ENCODE measurements at regions not wholly inside any gene's neighbourhood (a gene's known extent, or its start where the extent isn't known, plus 50 kb on each side); places are given as distances from the start of the nearest gene placed in this dataset.

DNA sequence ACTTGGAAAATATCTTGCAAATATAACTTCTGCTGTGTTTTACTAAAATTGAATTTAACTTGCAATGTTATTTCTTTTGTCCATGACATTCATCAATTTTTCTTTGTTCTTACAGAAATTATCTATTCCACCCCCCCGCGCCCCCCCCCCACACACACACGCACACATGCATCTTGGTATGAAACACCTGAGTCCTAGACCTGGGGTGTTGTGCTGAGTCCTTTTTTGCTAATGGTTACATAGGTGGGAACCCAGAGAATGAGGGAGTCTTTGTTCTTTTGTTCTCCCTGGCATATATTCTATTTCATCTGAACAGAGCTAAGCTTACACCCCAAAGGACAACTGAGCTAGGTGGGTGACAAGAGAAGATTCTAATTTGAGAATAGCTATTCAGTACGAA lies 308.9 kb downstream of the CWC27 start:
- H3K4me3 ChIP-seq (ENCODE audit: low read depth, low read length) = no peak overlapping the region
- in situ Hi-C loops (cut with HindIII; ENCODE audit: low sequenced_read_pairs) = no loop called here
- TF ChIP-seq, protein P1, sequence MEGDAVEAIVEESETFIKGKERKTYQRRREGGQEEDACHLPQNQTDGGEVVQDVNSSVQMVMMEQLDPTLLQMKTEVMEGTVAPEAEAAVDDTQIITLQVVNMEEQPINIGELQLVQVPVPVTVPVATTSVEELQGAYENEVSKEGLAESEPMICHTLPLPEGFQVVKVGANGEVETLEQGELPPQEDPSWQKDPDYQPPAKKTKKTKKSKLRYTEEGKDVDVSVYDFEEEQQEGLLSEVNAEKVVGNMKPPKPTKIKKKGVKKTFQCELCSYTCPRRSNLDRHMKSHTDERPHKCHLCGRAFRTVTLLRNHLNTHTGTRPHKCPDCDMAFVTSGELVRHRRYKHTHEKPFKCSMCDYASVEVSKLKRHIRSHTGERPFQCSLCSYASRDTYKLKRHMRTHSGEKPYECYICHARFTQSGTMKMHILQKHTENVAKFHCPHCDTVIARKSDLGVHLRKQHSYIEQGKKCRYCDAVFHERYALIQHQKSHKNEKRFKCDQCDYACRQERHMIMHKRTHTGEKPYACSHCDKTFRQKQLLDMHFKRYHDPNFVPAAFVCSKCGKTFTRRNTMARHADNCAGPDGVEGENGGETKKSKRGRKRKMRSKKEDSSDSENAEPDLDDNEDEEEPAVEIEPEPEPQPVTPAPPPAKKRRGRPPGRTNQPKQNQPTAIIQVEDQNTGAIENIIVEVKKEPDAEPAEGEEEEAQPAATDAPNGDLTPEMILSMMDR (IDR thresholded peaks at IDR 0.05; ENCODE audit: low read depth, low read length) = no peak
- no peak for DNase-seq (ENCODE audit: low read depth, low spot score)

DNA sequence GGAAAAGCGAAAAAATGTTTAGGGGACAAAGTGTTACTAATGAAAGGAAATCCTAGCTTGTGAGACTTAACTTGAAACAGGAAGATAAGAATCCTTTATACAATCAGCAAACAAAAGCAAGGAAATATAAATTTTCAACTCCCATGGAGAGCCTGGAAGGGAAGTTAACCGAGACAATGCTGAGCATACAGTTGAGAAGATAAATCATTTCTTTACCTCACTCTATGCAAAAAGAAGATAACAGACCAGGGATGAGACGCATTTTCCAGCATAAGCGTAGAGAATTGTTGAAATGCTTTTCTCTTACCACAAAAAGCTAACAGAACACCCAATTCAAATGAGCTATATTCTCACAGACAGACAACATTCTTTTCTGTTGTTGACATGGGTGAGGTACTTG lies 309.6 kb downstream of the CWC27 start:
- no peak overlapping the region for H3K4me3 ChIP-seq (ENCODE audit: low read depth, low read length)
- DNase-seq (ENCODE audit: low read depth, low spot score) = peak; percentile 37
- TF ChIP-seq, protein P1 (IDR thresholded peaks at IDR 0.05; ENCODE audit: low read depth, low read length) = no peak
- in situ Hi-C loops (cut with HindIII; ENCODE audit: low sequenced_read_pairs) = no loop called here

DNA sequence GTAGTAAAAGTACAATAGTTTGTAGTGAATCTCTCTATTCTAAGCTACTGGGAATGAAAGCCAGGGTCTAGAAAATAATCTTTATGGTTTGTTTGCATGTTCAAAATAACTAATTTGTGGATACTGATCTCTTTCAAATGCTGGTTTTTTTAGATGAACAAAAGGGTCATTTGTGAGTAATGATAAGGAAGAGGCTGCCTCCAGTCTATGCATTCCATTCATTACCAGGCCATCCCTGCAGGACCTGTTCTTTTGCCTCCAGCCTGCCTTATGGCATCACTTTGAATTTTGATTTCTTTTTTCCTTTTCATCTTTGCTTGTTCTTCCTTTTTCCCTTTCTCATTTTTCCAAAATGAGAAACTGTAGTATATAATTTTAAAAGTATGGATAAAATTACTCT lies 312.3 kb downstream of the CWC27 start:
- in situ Hi-C loops (cut with HindIII; ENCODE audit: low sequenced_read_pairs) = no loop called here
- no peak overlapping the region for H3K4me3 ChIP-seq (ENCODE audit: low read depth, low read length)
- TF ChIP-seq, protein P1 (IDR thresholded peaks at IDR 0.05; ENCODE audit: low read depth, low read length) = no peak
- no peak for DNase-seq (ENCODE audit: low read depth, low spot score)

DNA sequence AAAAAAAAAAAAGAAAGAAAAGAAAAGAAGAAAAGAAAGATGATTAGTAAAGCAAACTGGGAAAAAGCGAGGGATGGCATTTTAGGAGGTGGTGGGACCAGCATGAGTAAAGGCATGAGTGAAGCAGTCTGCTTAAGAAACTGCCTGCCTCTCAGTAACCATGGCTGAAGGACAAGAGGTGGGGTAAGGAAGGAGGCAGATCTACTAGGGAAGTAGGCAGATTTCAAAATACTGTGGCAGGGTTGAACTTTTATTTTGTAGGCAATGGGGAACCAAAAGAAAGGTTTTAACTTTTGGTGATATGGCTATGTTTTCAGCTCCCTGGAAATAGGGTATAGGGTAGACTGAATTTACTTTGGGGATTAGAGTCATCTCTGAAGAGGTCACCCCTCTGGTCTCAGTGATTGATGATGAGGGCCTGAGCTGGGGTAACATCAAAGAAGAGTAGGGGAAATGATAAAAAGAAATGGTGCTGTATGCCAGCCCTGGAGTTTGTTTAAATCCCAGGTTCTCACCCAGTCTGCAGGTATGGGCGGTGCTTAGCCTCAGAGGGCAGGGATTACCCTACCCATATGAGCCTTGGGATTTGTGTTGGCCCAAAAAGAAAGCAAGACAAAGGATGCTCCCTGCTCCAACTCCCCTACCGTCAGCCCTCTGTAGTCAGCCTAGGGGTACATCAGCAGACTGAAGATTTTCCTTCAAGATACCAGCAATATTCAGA lies 316.2 kb downstream of the CWC27 start:
- H3K4me3 ChIP-seq (ENCODE audit: low read depth, low read length) = no peak overlapping the region
- in situ Hi-C loops (cut with HindIII; ENCODE audit: low sequenced_read_pairs) = no loop called here
- no peak for DNase-seq (ENCODE audit: low read depth, low spot score)
- TF ChIP-seq, protein P1 (IDR thresholded peaks at IDR 0.05; ENCODE audit: low read depth, low read length) = no peak

DNA sequence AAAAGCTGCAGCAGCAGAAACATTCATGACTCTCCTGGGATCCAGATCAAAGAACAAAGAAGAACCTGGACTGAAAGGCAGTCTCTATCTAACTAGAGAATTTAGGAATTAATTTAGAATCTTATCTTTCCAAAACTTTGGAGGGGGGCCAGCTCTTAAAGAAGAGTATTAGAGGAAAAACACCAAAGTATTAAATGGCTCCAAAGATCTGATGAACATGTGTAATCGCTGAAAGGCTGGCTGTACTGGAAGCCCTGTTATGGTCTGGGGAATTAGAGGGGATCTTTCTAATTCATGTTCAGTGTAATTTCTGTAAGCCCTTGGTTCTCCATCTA lies 316.8 kb downstream of the CWC27 start:
- H3K4me3 ChIP-seq (ENCODE audit: low read depth, low read length) = no peak overlapping the region
- TF ChIP-seq, protein P1 (IDR thresholded peaks at IDR 0.05; ENCODE audit: low read depth, low read length) = no peak
- DNase-seq (ENCODE audit: low read depth, low spot score) = no peak
- in situ Hi-C loops (cut with HindIII; ENCODE audit: low sequenced_read_pairs) = no loop called here

DNA sequence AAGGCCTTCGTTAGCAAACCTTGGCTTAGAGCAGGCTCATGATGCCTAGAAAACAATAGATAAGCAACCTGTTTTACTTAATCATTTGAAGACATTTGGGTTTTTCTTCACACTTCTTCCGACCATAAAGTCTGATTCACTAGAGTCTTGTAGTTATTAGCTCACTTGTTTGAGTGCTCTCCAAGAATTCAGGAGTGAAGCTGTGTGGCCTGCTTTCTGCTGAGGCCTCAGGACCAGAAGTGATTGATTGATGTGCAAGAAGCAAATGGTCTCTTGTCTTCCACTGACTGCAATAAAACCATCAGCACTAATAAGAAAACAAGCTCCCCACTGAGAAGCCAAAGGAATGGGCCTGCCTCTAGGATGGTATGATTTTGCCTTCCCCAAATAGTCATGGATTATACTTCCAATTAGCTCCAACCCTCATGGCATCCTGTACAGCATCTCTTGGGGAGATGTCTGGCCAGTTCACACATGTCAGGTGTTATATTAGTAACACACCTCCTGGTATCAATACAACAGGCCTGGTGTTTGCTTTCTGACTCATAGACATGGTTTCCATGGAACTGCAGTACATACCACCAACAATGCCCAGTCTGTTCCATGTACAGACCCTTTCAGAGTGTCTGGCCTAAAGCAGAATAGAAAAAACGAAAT lies 317.6 kb downstream of the CWC27 start:
- TF ChIP-seq, protein P1 (IDR thresholded peaks at IDR 0.05; ENCODE audit: low read depth, low read length) = no peak
- in situ Hi-C loops (cut with HindIII; ENCODE audit: low sequenced_read_pairs) = no loop called here
- DNase-seq (ENCODE audit: low read depth, low spot score) = peak; percentile 59
- no peak overlapping the region for H3K4me3 ChIP-seq (ENCODE audit: low read depth, low read length)

Data from astrocyte of the spinal cord (primary cell).